Stomach (tissue), 4 donors: ENCODE measurements at regions not wholly inside any gene's neighbourhood (a gene's known extent, or its start where the extent isn't known, plus 50 kb on each side); places are given as distances from the start of the nearest gene placed in this dataset.

Experiments
- CTCF ChIP-seq, 7 experiments: fragments of 450-650 bp in 4 of 7; fragments of 200-600 bp in 3 of 7; sonication (generic) in 3 of 7; IDR thresholded peaks; one replicate each; pipeline ENCODE4 v1.5.1; 2016 to 2019; ENCODE audit warnings: antibody characterized with exemption in 7 of 7, control low read depth in 2 of 7, mild to moderate bottlenecking in 1 of 7
- EP300 ChIP-seq: sonication (generic); formaldehyde crosslinking; IDR thresholded peaks from one replicate; pipeline ENCODE4 v1.6.1; 2017; ENCODE audit warnings: antibody characterized with exemption

GRCh38 chr12:88918161-88918560 is 337.9 kb upstream of the KITLG start:
- TF ChIP-seq CTCF (IDR thresholded peaks at IDR 0.05) = no peak
- TF ChIP-seq EP300 = no peak
